GM19372 (cell line): ENCODE measurements at regions not wholly inside any gene's neighbourhood (a gene's known extent, or its start where the extent isn't known, plus 50 kb on each side); places are given as distances from the start of the nearest gene placed in this dataset.

ENCODE experiments used
- ATAC-seq: cut with Tn5 transposase; IDR thresholded peaks from one replicate; pipeline ENCODE4 v1.9.1; 2021; ENCODE audit warnings: mild to moderate bottlenecking, low read depth, moderate library complexity; ENCODE audit not compliant: unreplicated experiment

- no peak for ATAC-seq
Measured at GRCh38 chr22:49242480-49242879, 585.2 kb downstream of the BRD1 start.

- no peak for ATAC-seq
Measured at GRCh38 chr22:49241174-49241851, 586.4 kb downstream of the BRD1 start.

DNA sequence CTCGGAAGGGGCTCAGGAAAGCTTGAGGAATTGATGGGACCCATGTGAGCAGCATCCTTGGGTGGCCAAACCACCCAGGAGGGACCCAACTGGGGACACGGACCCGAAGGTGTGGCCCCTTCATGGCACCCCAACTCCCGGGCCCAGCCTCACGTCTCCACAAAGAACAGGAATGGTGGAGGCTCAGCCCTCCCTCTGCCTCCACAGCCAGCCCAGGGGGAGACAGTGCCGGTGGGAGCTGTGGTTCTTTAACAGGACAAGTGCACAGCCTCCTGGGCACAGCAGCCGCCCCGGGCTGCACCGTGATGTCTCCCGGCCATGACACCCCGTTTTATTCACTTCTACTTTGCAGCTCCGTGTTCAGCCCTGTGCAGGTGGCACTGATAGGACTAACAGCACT, 587.2 kb downstream of the BRD1 start:
- ATAC-seq: no peak

DNA sequence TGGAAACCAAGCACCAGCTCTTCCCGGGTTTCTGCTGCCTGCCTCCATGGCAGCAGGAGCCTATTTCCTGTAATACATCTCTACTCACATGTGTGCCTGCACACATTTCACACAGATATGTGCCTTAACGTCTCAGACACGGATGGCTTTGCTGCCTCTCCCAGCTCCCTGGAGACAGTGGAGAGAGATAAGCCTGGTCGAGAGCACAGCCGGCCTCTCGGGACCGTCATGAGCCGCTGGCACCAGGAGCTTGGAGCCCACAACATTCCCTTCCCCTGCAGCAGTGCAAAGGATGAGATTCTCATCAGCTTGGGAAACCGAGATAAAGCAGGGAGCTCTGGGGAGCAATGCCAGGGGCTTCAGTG, 587.7 kb downstream of the BRD1 start:
- ATAC-seq: no peak

GRCh38 chr22:49239264-49240015, 588.2 kb downstream of the BRD1 start:
- ATAC-seq: no peak

DNA sequence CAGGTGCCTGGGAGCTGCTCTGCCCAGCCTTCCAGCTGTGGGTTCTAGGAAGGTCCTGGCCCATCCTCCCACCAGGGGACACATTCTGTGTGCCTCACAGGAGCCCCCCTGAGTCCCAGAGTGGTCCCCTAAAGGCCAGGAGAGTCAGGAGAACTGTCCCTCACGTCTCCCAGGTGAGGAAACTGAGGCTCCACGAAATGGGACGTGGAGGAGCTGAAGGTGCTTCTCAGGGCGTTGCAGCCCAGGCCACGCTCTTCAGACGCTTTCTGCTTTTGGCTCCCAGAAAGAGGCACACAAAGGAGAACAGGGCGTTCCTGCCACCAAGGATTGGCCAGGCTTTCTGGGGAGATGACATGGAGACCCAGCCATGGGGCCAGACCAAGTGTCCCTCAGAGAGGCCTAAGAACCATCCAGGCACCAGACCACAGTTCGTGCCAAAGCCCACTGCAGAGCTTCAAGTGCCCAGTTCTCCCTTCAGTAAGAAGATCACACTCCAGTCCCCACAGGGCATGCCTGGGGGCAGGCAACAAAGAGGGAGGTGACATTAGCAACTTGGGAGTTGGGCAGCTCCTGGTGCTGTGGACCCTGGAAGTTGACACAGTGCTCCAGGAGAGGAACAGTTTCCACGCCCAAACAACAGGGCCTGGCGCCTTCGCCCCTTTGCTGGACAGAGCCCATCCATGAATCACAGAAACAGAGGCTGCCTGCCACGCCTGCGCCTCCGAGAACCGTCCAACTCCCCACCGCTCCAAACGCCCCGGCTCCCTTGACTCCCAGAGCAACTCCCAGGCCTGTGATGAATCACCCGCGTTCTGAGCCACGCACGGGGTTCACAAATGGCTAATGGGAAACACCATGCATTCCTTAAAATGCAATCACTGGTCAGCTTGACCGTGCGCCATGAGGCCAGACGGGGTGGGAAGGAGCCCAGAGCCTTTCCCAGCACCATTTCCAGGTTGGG, 589.2 kb downstream of the BRD1 start:
- ATAC-seq: no peak

- ATAC-seq: no peak
Measured at GRCh38 chr22:49237703-49238102, 590.0 kb downstream of the BRD1 start.

GRCh38 chr22:49237279-49237678, 590.4 kb downstream of the BRD1 start:
- no peak for ATAC-seq

DNA sequence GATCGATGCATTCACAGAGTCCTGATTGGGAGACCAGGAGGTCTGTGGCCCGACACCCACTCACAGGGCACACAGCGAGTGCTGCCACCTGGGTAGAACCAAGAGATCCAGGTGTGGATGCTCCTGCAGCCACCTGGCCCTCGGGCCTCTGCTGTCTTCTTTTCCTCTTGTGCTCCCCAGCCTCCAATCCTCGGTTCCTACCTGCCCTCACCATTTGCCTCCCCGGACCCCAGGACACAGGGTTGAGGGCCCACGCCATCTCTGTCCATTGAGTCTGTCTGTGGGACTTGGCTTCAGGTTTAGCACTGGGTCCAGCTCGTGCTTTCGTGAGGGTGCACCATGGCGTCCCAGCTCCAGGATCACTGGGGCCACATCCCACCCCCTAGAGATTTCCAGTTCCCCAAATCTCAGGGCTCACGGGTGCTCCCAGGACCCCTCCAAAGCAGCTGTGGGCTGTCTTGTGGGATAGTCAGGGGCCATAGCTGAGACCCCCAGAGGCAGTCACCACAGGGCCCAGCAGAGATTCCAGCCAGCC, 591.1 kb downstream of the BRD1 start:
- no peak for ATAC-seq

DNA sequence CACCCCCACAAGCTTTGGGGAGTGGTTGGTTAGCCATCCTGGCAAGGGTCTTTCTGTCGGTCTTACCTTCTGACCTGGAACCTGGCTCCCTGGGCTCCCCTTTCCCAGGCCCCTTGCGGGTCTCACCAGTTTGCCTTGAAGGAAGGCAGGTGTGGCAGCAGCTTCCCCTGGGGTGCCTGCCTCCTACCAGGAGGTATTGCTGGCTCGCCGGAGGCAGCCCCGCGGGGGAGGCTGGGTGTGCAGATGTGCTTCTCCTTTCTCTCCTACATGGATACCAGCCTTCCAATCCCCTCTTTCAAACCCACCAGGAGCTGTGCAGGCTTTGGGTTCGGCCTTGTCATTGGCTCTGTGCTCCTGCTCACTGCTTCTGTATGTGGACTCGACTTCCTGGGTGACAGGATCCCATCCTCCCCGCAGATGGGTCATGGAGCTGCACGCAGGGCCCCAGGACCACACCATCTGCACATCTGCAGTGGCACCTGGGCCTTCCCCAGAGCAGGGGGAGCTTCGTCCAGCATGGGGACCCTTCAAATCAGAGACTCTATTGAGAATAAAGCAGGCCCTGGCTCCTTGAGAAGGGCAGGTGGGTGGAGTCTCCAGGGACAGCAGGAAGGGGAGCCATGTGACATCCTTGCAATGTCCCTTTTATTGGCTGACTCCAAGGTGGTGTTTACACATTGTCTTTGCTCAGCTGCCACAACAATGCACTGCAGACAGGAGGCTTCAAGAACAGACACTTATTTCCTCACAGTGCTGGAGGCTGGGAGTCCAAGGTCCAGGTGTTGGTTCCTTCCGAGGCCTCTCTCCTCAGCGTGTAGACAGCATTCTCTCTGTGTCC, 592.0 kb downstream of the BRD1 start:
- no peak for ATAC-seq

- ATAC-seq: no peak
Measured at GRCh38 chr22:49234459-49234858, 593.2 kb downstream of the BRD1 start.

- ATAC-seq: no peak
Measured at GRCh38 chr22:49233507-49234100, 594.1 kb downstream of the BRD1 start.

- no peak for ATAC-seq
Measured at GRCh38 chr22:49232319-49233067, 595.2 kb downstream of the BRD1 start.

DNA sequence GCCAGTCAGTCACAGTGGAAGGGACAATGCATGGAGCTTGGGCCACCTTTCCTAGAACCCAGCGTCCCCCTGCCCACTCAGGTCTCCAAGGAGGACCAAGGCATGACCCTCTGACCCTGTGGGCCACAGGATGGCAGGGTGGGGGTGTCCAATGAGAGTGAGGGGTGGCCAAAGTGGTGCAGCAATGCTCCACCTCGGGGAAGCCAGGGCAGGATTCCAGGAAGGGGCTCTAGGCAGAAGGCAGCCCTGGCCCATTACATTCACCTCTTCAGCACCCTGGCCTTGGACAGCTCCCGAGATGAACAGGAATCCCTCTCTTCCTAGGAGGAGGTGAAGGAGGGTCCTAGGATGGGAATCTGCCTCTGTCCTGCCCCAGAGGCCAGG, 597.5 kb downstream of the BRD1 start:
- no peak for ATAC-seq

DNA sequence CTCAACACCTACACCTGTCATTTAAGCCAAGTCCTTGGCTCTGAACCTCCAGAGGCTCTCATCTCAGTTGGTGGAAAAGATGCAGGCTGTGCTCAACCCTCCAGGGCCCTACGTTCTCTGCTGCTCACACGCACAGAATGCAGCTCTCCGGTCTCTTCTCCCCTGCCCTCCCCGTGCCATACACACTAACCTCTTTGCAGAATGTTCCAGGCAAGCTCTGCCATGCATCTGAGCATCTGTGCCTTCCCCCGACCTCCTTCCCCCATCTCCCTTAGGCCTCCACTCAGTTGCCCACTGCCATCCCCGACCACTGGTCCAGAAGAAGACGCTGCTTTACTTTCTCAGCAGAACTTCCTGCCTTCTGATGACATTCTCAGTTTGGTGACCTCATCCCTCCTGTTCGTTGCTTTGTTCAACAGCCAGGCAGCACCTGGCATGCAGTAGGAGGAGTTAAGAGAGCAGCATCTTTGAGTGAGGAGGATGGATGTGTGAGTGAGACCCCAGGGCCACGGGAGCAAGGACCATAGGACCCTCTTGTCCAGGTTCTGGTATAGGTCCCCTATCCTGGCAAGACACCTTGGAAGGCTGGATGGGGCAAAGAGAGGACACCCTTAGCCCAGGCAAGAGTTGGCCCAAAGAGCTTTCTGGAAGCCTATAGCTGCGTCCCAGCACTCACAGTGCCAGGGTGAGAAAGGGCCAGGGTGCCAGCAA, 598.0 kb downstream of the BRD1 start:
- ATAC-seq: no peak

DNA sequence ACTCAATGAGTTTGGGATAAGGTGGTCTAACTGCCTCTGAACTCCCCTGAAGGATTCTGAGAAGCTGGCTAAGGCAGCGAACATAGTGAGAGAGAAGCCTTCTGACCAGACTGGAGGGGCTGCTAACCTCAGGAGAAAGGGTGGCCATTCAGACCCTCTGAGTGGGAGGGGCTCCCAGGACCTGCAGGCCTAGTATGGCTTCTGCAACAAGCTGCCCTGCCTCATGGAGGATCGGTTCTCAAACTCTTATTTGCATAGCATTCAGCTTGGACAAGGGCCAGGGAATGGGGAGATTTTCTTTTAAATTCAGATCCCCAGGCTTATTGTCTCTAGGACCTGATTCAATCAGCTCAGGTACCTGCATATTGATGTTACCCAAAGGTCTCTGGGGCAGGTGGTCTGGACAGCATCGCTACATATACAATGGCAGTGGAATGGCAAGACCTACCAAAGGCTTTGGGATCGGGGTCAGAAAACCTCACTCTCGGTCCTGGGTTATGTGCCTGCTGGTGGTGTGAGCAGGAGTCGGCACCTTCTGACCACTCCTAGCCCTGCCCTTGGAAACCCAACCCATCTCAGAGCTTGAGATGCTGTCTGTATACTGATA, 599.1 kb downstream of the BRD1 start:
- no peak for ATAC-seq

- no peak for ATAC-seq
Measured at GRCh38 chr22:49227670-49228069, 600.0 kb downstream of the BRD1 start.

GRCh38 chr22:49226096-49226495, 601.6 kb downstream of the BRD1 start:
- no peak for ATAC-seq
